ENCODE measurements at regions not wholly inside any gene's neighbourhood (a gene's known extent, or its start where the extent isn't known, plus 50 kb on each side); places are given as distances from the start of the nearest gene placed in this dataset.
"Not testable (repeated sequence)": the region's sequence is repeated elsewhere in the genome, so short reads cannot be mapped to it uniquely, and the experiment has no call there.

DNA sequence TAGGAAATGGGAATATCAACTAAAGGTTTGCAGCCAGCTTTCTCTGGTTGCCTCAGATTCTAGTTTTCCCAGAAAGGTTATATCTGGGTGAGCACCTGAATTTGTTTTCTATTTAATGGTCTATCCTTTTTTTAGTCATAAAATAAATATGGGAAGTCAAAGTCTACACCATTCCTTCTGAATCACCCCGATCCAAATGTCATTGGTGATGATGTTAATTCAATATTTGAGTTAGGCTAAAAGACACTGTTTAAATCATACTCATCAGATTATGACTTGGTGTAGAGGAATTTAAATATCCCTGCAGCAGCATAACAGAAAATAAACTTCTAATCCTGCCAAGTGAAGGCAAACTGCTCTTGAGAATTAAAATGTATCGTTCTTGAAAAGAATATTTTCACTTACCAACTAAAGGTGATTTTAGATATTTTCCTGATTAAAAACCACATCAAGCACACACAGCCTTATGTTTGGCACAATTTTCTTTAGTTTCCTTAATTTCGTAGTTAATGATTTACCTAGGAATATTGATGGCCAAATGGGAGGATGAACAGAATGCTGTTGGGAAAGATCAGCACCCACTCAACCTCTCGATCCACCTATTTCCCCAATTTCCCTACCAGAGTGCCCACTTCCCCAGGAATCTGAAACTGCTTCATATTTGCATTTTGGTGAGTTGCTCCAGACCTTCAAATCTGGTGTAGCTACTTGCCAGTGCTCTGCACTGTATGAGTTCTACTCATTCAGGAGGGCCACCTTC, 103.1 kb upstream of the TSLP start:
- H3K9me3 Mint-ChIP-seq: no peaks in the 10 kb centered on the region
- H3K4me3 Mint-ChIP-seq: no peak overlapping the region
- H3K27me3 Mint-ChIP-seq (ENCODE audit: low read depth): no peaks in the 10 kb centered on the region
- DNase-seq: no peak
- no peaks in the 10 kb centered on the region for H3K36me3 Mint-ChIP-seq (ENCODE audit: insufficient read depth)
- H3K4me1 Mint-ChIP-seq (ENCODE audit: low read depth): no peaks in the 10 kb centered on the region
- ATAC-seq: no peak

- no peaks in the 10 kb centered on the region for H3K4me1 Mint-ChIP-seq (ENCODE audit: low read depth)
- ATAC-seq (no peak), DNase-seq (no peak)
- no peaks in the 10 kb centered on the region for H3K36me3 Mint-ChIP-seq (ENCODE audit: insufficient read depth)
- peaks cover 3% of the 10 kb centered on the region for H3K9me3 Mint-ChIP-seq
- H3K27me3 Mint-ChIP-seq (ENCODE audit: low read depth): no peaks in the 10 kb centered on the region
- no peak overlapping the region for H3K4me3 Mint-ChIP-seq
Observed at GRCh38 chr5:110969502-110969901, 102.0 kb upstream of the TSLP start.

DNA sequence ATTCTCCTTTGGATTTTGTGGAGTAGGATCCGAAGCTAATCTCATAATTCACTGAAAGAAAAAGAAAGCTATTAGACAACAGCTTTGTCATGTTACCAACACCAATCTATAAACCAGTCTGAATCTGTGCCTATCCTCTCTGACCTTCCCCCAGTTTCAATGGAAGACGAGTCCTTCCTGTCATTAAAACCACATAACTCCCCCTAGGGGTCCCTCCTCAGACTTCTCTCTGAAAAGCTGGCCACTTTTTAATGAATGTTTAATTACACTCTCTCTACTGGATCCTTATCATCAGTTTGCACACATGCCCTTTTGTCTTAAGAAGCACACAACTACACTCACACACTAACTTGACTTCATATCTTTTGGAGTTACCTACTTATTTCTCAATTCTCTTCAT, 98.0 kb upstream of the TSLP start:
- no peaks in the 10 kb centered on the region for H3K36me3 Mint-ChIP-seq (ENCODE audit: insufficient read depth)
- peaks cover 3% of the 10 kb centered on the region for H3K9me3 Mint-ChIP-seq
- no peak for ATAC-seq
- DNase-seq: no peak
- no peaks in the 10 kb centered on the region for H3K4me1 Mint-ChIP-seq (ENCODE audit: low read depth)
- H3K27me3 Mint-ChIP-seq (ENCODE audit: low read depth): no peaks in the 10 kb centered on the region
- H3K4me3 Mint-ChIP-seq: no peak overlapping the region

GRCh38 chr5:110977915-110978314, 93.6 kb upstream of the TSLP start:
- no peaks in the 10 kb centered on the region for H3K4me1 Mint-ChIP-seq (ENCODE audit: low read depth)
- peaks cover 11% of the 10 kb centered on the region for H3K9me3 Mint-ChIP-seq
- no peak for DNase-seq
- no peak overlapping the region for H3K4me3 Mint-ChIP-seq
- no peak for ATAC-seq
- no peaks in the 10 kb centered on the region for H3K36me3 Mint-ChIP-seq (ENCODE audit: insufficient read depth)
- no peaks in the 10 kb centered on the region for H3K27me3 Mint-ChIP-seq (ENCODE audit: low read depth)

- not testable (repeated sequence) for DNase-seq; H3K27me3 Mint-ChIP-seq (ENCODE audit: low read depth); H3K36me3 Mint-ChIP-seq (ENCODE audit: insufficient read depth); ATAC-seq; H3K4me1 Mint-ChIP-seq (ENCODE audit: low read depth); H3K4me3 Mint-ChIP-seq
- H3K9me3 Mint-ChIP-seq: peaks cover 22% of the 10 kb centered on the region
Observed at GRCh38 chr5:110985882-110986281, 85.6 kb upstream of the TSLP start.

DNA sequence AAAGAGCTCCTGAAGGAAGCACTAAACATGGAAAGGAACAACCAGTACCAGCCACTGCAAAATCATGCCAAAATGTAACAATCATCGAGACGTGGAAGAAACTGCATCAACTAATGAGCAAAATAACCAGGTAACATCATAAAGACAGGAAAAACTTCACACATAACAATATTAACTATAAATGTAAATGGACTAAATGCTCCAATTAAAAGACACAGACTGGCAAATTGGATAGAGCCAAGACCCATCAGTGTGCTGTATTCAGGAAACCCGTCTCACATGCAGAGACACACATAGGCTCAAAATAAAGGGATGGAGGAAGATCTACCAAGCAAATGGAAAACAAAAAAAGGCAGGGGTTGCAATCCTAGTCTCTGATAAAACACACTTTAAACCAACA, 83.9 kb upstream of the TSLP start:
- not testable (repeated sequence) for ATAC-seq; H3K27me3 Mint-ChIP-seq (ENCODE audit: low read depth); H3K36me3 Mint-ChIP-seq (ENCODE audit: insufficient read depth); DNase-seq; H3K4me3 Mint-ChIP-seq; H3K4me1 Mint-ChIP-seq (ENCODE audit: low read depth)
- peaks cover 24% of the 10 kb centered on the region for H3K9me3 Mint-ChIP-seq

GRCh38 chr5:110996742-110997141, 74.8 kb upstream of the TSLP start:
- peaks cover 14% of the 10 kb centered on the region for H3K9me3 Mint-ChIP-seq
- H3K4me3 Mint-ChIP-seq: no peak overlapping the region

GRCh38 chr5:111002036-111002435, 69.5 kb upstream of the TSLP start:
- H3K27me3 Mint-ChIP-seq (ENCODE audit: low read depth): peaks cover 6% of the 10 kb centered on the region
- no peaks in the 10 kb centered on the region for H3K36me3 Mint-ChIP-seq (ENCODE audit: insufficient read depth)
- no peaks in the 10 kb centered on the region for H3K4me1 Mint-ChIP-seq (ENCODE audit: low read depth)
- DNase-seq (no peak), ATAC-seq (no peak)
- no peak overlapping the region for H3K4me3 Mint-ChIP-seq
- H3K9me3 Mint-ChIP-seq: peaks cover 7% of the 10 kb centered on the region

More at GRCh38 chr5:110996742-110997141, 74.8 kb upstream of the TSLP start:
- Mint-ChIP-seq H3K36me3 (ENCODE audit: insufficient read depth) (no peaks in the 10 kb centered on the region), H3K4me1 (ENCODE audit: low read depth) (no peaks in the 10 kb centered on the region), H3K27me3 (ENCODE audit: low read depth) (peaks cover 3% of the 10 kb centered on the region)
- ATAC-seq (no peak), DNase-seq (no peak)

GRCh38 chr5:111003623-111004022, 67.9 kb upstream of the TSLP start:
- Mint-ChIP-seq H3K36me3 (ENCODE audit: insufficient read depth) (no peaks in the 10 kb centered on the region), H3K27me3 (ENCODE audit: low read depth) (peaks cover 4% of the 10 kb centered on the region), H3K4me3 (no peak overlapping the region), H3K9me3 (peaks cover 7% of the 10 kb centered on the region), H3K4me1 (ENCODE audit: low read depth) (no peaks in the 10 kb centered on the region)
- DNase-seq: no peak
- no peak for ATAC-seq

DNA sequence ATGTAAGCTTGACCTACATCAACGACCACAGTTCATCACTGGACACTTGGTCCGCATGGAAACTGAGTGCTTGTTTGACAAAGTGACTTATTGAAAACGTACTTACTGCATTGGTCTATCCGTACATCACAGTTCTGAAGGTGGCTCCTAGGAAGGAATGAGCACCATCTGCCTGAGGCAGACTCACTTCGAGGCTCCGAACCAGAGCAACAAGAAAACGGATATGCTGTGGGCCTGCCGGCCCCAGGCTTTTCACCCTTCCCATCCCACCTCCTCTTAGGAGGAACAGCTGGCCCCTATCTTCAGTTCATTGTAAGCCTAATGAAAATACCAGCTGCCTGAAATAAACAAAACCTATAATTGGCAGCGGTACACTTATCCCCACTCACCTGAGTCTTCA, 67.2 kb upstream of the TSLP start:
- no peak for DNase-seq
- no peak for ATAC-seq
- no peaks in the 10 kb centered on the region for H3K4me1 Mint-ChIP-seq (ENCODE audit: low read depth)
- H3K4me3 Mint-ChIP-seq: no peak overlapping the region
- H3K27me3 Mint-ChIP-seq (ENCODE audit: low read depth): peaks cover 4% of the 10 kb centered on the region
- no peaks in the 10 kb centered on the region for H3K36me3 Mint-ChIP-seq (ENCODE audit: insufficient read depth)
- peaks cover 13% of the 10 kb centered on the region for H3K9me3 Mint-ChIP-seq

- Mint-ChIP-seq H3K36me3 (ENCODE audit: insufficient read depth) (no peaks in the 10 kb centered on the region), H3K9me3 (peaks cover 7% of the 10 kb centered on the region), H3K4me1 (ENCODE audit: low read depth) (no peaks in the 10 kb centered on the region), H3K4me3 (no peak overlapping the region), H3K27me3 (ENCODE audit: low read depth) (peaks cover 4% of the 10 kb centered on the region)
- no peak for DNase-seq
- no peak for ATAC-seq
Observed at GRCh38 chr5:111010783-111011182, 60.7 kb upstream of the TSLP start.

DNA sequence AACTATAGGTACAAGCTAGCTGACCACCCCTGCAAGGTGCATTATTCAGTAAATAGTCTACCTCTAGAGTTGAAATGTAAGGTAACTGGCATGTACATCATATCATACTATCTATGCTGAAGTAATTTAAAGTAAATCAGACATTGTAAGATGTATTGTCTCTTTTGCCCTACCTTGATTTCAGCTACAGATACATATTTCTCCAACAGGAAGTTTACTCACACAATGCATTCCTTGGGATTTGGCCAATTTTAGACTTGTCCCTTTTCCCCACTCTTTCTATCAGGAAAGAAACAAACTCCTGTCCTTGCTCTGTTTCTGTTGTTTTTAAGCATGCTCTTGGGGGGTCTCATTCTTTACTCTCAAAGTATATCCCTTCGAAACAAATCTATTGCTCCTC, 58.5 kb upstream of the TSLP start:
- no peaks in the 10 kb centered on the region for H3K4me1 Mint-ChIP-seq (ENCODE audit: low read depth)
- peaks cover 9% of the 10 kb centered on the region for H3K27me3 Mint-ChIP-seq (ENCODE audit: low read depth)
- ATAC-seq: no peak

DNA sequence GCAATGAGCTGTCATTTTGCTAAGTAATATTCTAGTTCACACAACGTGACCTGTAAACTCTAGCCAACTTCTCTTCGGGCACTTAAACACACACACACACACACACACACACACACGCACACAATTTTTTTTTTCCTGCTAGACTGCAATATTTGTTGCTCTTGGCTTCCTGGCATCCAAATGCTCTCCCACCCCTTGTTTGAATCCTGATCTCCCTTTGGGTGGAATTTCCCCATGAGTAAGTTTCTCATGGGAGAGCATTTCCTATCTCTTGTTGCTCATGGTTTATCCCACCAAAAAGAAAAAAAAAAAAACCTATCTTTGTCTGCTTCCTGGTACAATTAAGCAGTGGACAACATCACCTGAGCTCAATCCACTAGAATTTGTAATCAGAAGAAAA, 54.7 kb upstream of the TSLP start:
- H3K4me1 Mint-ChIP-seq (ENCODE audit: low read depth): no peaks in the 10 kb centered on the region
- no peak for ATAC-seq
- no peak for DNase-seq
- H3K27me3 Mint-ChIP-seq (ENCODE audit: low read depth): peaks cover 9% of the 10 kb centered on the region
- H3K4me3 Mint-ChIP-seq: no peak overlapping the region
- H3K9me3 Mint-ChIP-seq: no peaks in the 10 kb centered on the region
- H3K36me3 Mint-ChIP-seq (ENCODE audit: insufficient read depth): no peaks in the 10 kb centered on the region

More for the DNA sequence above, 58.5 kb upstream of the TSLP start:
- no peak overlapping the region for H3K4me3 Mint-ChIP-seq
- no peak for DNase-seq
- peaks cover 7% of the 10 kb centered on the region for H3K9me3 Mint-ChIP-seq
- H3K36me3 Mint-ChIP-seq (ENCODE audit: insufficient read depth): no peaks in the 10 kb centered on the region

GRCh38 chr5:111017731-111018130, 53.8 kb upstream of the TSLP start:
- Mint-ChIP-seq H3K4me1 (ENCODE audit: low read depth) (no peaks in the 10 kb centered on the region), H3K27me3 (ENCODE audit: low read depth) (peaks cover 9% of the 10 kb centered on the region), H3K36me3 (ENCODE audit: insufficient read depth) (no peaks in the 10 kb centered on the region), H3K9me3 (no peaks in the 10 kb centered on the region), H3K4me3 (no peak overlapping the region)
- no peak for DNase-seq
- no peak for ATAC-seq
